ENCODE measurements at regions not wholly inside any gene's neighbourhood (a gene's known extent, or its start where the extent isn't known, plus 50 kb on each side); places are given as distances from the start of the nearest gene placed in this dataset.

- H3K4me2 ChIP-seq = no peak overlapping the region
- no peaks in the 10 kb centered on the region for H3K9me2 ChIP-seq (replicated peaks; ENCODE audit: insufficient read depth)
- 72% methylated on average over 4 of the region's 4 CpGs for WGBS (ENCODE audit: low lambda C conversion rate, missing lambda C conversion rate)
- no peaks in the 10 kb centered on the region for H3K79me2 ChIP-seq
- no peak overlapping the region for H3K27ac ChIP-seq
- TF ChIP-seq CTCF (IDR thresholded peaks at IDR 0.05; ENCODE audit: poor library complexity) (no peak), EZH2phosphoT487 (IDR thresholded peaks at IDR 0.05; ENCODE audit: low read depth, severe bottlenecking, unreplicated experiment) (no peak), EZH2 (IDR thresholded peaks at IDR 0.05; ENCODE audit: borderline replicate concordance) (no peak)
- H2AFZ ChIP-seq = no peak overlapping the region
- H3K9me3 ChIP-seq (ENCODE audit: low read depth) = no peaks in the 10 kb centered on the region
- no peak for DNase-seq (ENCODE audit: low spot score)
- no peaks in the 10 kb centered on the region for H3K27me3 ChIP-seq
- H3K4me1 ChIP-seq (ENCODE audit: insufficient read depth) = no peaks in the 10 kb centered on the region
- H4K20me1 ChIP-seq (ENCODE audit: insufficient read depth, poor library complexity, severe bottlenecking) = no peaks in the 10 kb centered on the region
- H3K4me3 ChIP-seq = no peak overlapping the region
- H3K36me3 ChIP-seq (replicated peaks; ENCODE audit: insufficient read depth, low read depth) = no peaks in the 10 kb centered on the region
Measured at GRCh38 chr1:184199438-184200085, 148.0 kb downstream of the TSEN15 start.

DNA sequence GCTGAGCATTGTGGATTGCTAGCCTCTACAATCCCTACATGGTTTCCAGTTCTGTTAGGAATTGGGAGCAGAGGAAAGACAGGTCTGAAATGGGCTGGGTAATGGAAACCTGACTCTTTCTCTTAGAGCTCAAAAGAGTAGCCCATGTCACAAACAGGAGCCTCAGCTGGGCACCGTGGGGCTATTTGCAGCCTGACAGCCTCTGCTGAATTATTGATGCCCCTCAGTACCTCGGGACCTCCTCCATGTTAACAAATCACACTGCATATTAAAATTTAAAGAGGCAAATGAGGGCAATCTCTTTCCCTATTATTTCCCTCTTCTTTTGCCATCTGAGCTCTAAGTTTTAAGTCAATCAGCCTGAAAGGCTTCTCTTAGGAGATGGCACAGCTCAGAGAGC is 157.1 kb downstream of the TSEN15 start:
- no peaks in the 10 kb centered on the region for H3K9me3 ChIP-seq (ENCODE audit: low read depth)
- no peak for TF ChIP-seq EZH2 (IDR thresholded peaks at IDR 0.05; ENCODE audit: borderline replicate concordance)
- TF ChIP-seq CTCF (IDR thresholded peaks at IDR 0.05; ENCODE audit: poor library complexity) = no peak
- TF ChIP-seq EZH2phosphoT487 (IDR thresholded peaks at IDR 0.05; ENCODE audit: low read depth, severe bottlenecking, unreplicated experiment) = no peak
- H3K36me3 ChIP-seq (replicated peaks; ENCODE audit: insufficient read depth, low read depth) = no peaks in the 10 kb centered on the region

GRCh38 chr1:184210031-184210430 is 158.5 kb downstream of the TSEN15 start:
- Histone ChIP-seq H3K4me2 (no peak overlapping the region), H4K20me1 (ENCODE audit: insufficient read depth, poor library complexity, severe bottlenecking) (no peaks in the 10 kb centered on the region), H3K9me2 (replicated peaks; ENCODE audit: insufficient read depth) (no peaks in the 10 kb centered on the region), H3K27me3 (no peaks in the 10 kb centered on the region), H2AFZ (no peak overlapping the region), H3K4me3 (no peak overlapping the region), H3K36me3 (replicated peaks; ENCODE audit: insufficient read depth, low read depth) (no peaks in the 10 kb centered on the region), H3K27ac (no peak overlapping the region), H3K9me3 (ENCODE audit: low read depth) (no peaks in the 10 kb centered on the region), H3K79me2 (no peaks in the 10 kb centered on the region), H3K4me1 (ENCODE audit: insufficient read depth) (peaks cover 3% of the 10 kb centered on the region)
- peak; percentile 19 for DNase-seq (ENCODE audit: low spot score)
- TF ChIP-seq CTCF (IDR thresholded peaks at IDR 0.05; ENCODE audit: poor library complexity) (no peak), EZH2 (IDR thresholded peaks at IDR 0.05; ENCODE audit: borderline replicate concordance) (no peak), EZH2phosphoT487 (IDR thresholded peaks at IDR 0.05; ENCODE audit: low read depth, severe bottlenecking, unreplicated experiment) (no peak)
- 82% methylated on average over 2 of the region's 2 CpGs for WGBS (ENCODE audit: low lambda C conversion rate, missing lambda C conversion rate)

More for the DNA sequence above, 157.1 kb downstream of the TSEN15 start:
- peaks cover 3% of the 10 kb centered on the region for H3K4me1 ChIP-seq (ENCODE audit: insufficient read depth)
- no peaks in the 10 kb centered on the region for H3K27me3 ChIP-seq
- no peaks in the 10 kb centered on the region for H3K79me2 ChIP-seq
- no peaks in the 10 kb centered on the region for H4K20me1 ChIP-seq (ENCODE audit: insufficient read depth, poor library complexity, severe bottlenecking)
- no peak overlapping the region for H2AFZ ChIP-seq
- no peak for DNase-seq (ENCODE audit: low spot score)
- WGBS (ENCODE audit: low lambda C conversion rate, missing lambda C conversion rate) = 80% methylated on average over 2 of the region's 2 CpGs
- no peaks in the 10 kb centered on the region for H3K9me2 ChIP-seq (replicated peaks; ENCODE audit: insufficient read depth)
- no peak overlapping the region for H3K27ac ChIP-seq
- no peak overlapping the region for H3K4me2 ChIP-seq
- no peak overlapping the region for H3K4me3 ChIP-seq

All from hepatocyte (in vitro differentiated cells).